OCI-LY7 (cell line): ENCODE measurements at regions not wholly inside any gene's neighbourhood (a gene's known extent, or its start where the extent isn't known, plus 50 kb on each side); places are given as distances from the start of the nearest gene placed in this dataset.

Experiments used
- EZH2phosphoT487 ChIP-seq: fragments of 200-600 bp; sonication (generic); IDR thresholded peaks from 2 replicates; pipeline ENCODE4 v1.6.1; 2018; ENCODE audit warnings: low read depth, borderline replicate concordance, mild to moderate bottlenecking, mixed run types, antibody characterized with exemption, low read length, moderate library complexity, mixed read lengths
- TF ChIP-seq, protein P1 (sequence below): fragments of 200-600 bp; sonication (generic); conservative IDR thresholded peaks from 2 replicates; pipeline ENCODE4 v1.5.1; 2014; ENCODE audit warnings: mild to moderate bottlenecking, antibody characterized with exemption, low read length, moderate library complexity, mixed read lengths

DNA sequence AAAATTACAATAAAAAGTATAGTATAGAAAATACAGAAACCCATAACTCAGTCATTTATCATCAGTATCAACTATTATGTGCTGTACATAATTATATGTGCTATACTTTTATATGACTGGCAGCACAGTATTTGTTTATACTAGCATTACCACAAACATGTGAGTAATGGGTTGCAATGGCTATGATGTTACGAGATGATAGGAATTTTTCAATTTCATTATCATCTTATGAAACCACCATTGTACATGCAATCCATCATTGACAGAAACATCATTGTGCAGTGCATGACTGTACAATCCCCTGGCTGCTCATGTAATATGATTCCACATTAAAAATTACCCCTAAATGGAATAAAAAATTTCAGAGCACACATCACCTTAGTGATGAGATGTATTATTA, 55.7 kb upstream of the TMEM229A start:
- TF ChIP-seq EZH2phosphoT487 = no peak
- TF ChIP-seq, protein P1, sequence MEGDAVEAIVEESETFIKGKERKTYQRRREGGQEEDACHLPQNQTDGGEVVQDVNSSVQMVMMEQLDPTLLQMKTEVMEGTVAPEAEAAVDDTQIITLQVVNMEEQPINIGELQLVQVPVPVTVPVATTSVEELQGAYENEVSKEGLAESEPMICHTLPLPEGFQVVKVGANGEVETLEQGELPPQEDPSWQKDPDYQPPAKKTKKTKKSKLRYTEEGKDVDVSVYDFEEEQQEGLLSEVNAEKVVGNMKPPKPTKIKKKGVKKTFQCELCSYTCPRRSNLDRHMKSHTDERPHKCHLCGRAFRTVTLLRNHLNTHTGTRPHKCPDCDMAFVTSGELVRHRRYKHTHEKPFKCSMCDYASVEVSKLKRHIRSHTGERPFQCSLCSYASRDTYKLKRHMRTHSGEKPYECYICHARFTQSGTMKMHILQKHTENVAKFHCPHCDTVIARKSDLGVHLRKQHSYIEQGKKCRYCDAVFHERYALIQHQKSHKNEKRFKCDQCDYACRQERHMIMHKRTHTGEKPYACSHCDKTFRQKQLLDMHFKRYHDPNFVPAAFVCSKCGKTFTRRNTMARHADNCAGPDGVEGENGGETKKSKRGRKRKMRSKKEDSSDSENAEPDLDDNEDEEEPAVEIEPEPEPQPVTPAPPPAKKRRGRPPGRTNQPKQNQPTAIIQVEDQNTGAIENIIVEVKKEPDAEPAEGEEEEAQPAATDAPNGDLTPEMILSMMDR = no peak
